ENCODE measurements at regions not wholly inside any gene's neighbourhood (a gene's known extent, or its start where the extent isn't known, plus 50 kb on each side); places are given as distances from the start of the nearest gene placed in this dataset.

DNA sequence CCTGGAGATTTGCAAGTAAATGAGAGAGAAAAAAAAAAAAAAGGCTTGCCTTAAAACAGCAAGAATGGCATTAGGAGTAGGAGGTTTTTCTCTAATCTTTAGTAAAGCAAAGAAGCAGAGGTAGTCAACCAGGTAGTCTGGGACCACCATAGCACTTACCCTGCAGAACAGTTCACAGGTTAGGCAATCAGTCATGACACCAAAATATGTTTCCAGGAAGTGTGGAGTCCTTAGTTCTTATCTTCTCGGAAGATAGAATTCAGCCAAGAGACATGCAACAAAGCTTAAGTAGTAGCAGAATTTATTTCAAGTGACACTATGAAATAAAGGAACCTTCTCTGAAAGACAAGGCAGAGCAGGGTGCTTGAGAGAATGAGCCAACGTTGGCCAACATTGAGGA, 295.8 kb downstream of the IPO8 start:
- TF ChIP-seq CTCF (IDR thresholded peaks at IDR 0.05) (no peak), POLR2A (IDR thresholded peaks at IDR 0.05) (no peak), POLR2AphosphoS5 (IDR thresholded peaks at IDR 0.05) (no peak), EP300 (IDR thresholded peaks at IDR 0.05) (no peak)

Data from sigmoid colon (tissue), 4 donors.